ENCODE measurements at regions not wholly inside any gene's neighbourhood (a gene's known extent, or its start where the extent isn't known, plus 50 kb on each side); places are given as distances from the start of the nearest gene placed in this dataset.

DNA sequence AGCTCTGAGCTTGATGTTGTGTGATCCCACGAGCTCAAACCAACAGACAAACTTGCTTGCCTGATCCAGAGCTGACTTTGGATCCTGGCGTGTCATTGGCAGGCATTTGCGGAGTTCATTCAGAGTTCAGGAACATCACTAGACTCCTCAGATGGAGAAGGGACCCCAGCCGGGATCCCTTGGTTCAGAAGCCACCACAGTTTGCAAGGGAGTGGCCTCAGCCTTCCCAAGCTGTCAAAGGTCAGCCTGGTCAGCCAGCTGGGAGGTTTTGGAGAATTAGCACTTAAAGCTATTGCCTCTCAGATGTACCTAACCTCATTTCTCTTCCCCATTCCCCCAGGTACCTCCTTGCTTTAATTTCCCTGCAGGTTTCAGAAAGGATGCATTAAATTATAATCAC is 208.8 kb upstream of the SOX21 start:
- POLR2A ChIA-PET (ENCODE audit: unreplicated experiment), result no interaction called here
- no peaks in the 10 kb centered on the region for H3K9me3 ChIP-seq (ENCODE audit: control insufficient read depth, insufficient read depth, low read length)
- H3K18ac ChIP-seq (ENCODE audit: low read depth, low read length), result no peak overlapping the region
- H3K27ac ChIP-seq (ENCODE audit: insufficient read depth, low read length), result no peak overlapping the region
- no peak overlapping the region for H3K56ac ChIP-seq (ENCODE audit: extremely low read depth, insufficient read depth, low read length)
- no peak overlapping the region for H2BK5ac ChIP-seq (ENCODE audit: low read depth, low read length, poor library complexity, severe bottlenecking)
- no peak for DNase-seq
- no peaks in the 10 kb centered on the region; the same call in 1 of the 2 replicates for H3K27me3 ChIP-seq (ENCODE audit: control insufficient read depth, insufficient read depth, low read length)
- no peaks in the 10 kb centered on the region for H3K36me3 ChIP-seq (ENCODE audit: control insufficient read depth, insufficient read depth, low read length)
- H2BK15ac ChIP-seq (ENCODE audit: low read depth, low read length), result no peak overlapping the region
- 15% methylated on average over 2 of the region's 4 CpGs; no CpG with 5 or more reads in 1 of the 2 experiments for WGBS, 2 experiments (ENCODE audit: extremely low coverage in 2 of 2, insufficient read length in 1 of 2)
- H3K4me2 ChIP-seq (ENCODE audit: low read depth, low read length), result no peak overlapping the region
- H3K9ac ChIP-seq (ENCODE audit: low read depth, low read length), result no peak overlapping the region
- H3K4me1 ChIP-seq (ENCODE audit: control insufficient read depth, insufficient read depth, low read length), result no peaks in the 10 kb centered on the region
- H2BK120ac ChIP-seq (ENCODE audit: low read depth, low read length), result no peak overlapping the region
- no peak overlapping the region for H3K14ac ChIP-seq (replicated peaks; ENCODE audit: low read depth, low read length)
- BruUV-seq (replicated peaks), result no TSS peak
- CTCF ChIA-PET, result no interaction called here
- in situ Hi-C loops (cut with MboI; ENCODE audit: low sequenced_read_pairs) (no loop called here), intact Hi-C loops (cut with micrococcal nuclease) (no loop called here), dilution Hi-C loops (cut with HindIII; ENCODE audit: low sequenced_read_pairs, unreplicated experiment) (no loop called here)
- H2BK20ac ChIP-seq (ENCODE audit: low read depth, low read length), result no peak overlapping the region
- H2AFZ ChIP-seq (replicated peaks; ENCODE audit: low read length, poor library complexity), result no peak overlapping the region
- no peaks in the 10 kb centered on the region for H4K20me1 ChIP-seq (ENCODE audit: insufficient read depth, low read length)
- H3K4me3 ChIP-seq (ENCODE audit: insufficient read depth, low read depth, low read length), result no peak overlapping the region
- no peak for TF ChIP-seq SMC3 (IDR thresholded peaks at IDR 0.05; ENCODE audit: low read depth, low read length)
- TF ChIP-seq POLR2A (IDR thresholded peaks at IDR 0.05; ENCODE audit: low read depth, low read length), result no peak
- no peak for TF ChIP-seq NFE2L2 (IDR thresholded peaks at IDR 0.05; ENCODE audit: low read depth, low read length)
- TF ChIP-seq CEBPB (IDR thresholded peaks at IDR 0.05; ENCODE audit: low read depth, low read length), result no peak
- no peak for TF ChIP-seq CHD1 (IDR thresholded peaks at IDR 0.05; ENCODE audit: low read depth, low read length)
- no peak for TF ChIP-seq FOS (IDR thresholded peaks at IDR 0.05; ENCODE audit: low read depth, low read length)
- TF ChIP-seq MXI1 (IDR thresholded peaks at IDR 0.05; ENCODE audit: borderline replicate concordance, low read depth, low read length), result no peak
- no peak for TF ChIP-seq CTCF (conservative IDR thresholded peaks at IDR 0.05; ENCODE audit: low read depth, low read length)
- TF ChIP-seq MAFK (IDR thresholded peaks at IDR 0.05; ENCODE audit: low read depth, low read length), result no peak
- no peak for TF ChIP-seq MAZ (IDR thresholded peaks at IDR 0.05; ENCODE audit: borderline replicate concordance, low read depth, low read length)
- TF ChIP-seq, protein P1, sequence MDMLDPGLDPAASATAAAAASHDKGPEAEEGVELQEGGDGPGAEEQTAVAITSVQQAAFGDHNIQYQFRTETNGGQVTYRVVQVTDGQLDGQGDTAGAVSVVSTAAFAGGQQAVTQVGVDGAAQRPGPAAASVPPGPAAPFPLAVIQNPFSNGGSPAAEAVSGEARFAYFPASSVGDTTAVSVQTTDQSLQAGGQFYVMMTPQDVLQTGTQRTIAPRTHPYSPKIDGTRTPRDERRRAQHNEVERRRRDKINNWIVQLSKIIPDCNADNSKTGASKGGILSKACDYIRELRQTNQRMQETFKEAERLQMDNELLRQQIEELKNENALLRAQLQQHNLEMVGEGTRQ (IDR thresholded peaks at IDR 0.05; ENCODE audit: low read depth, low read length), result no peak
- no peak for TF ChIP-seq RFX5 (IDR thresholded peaks at IDR 0.05; ENCODE audit: low read depth, low read length)
- TF ChIP-seq, protein P2, sequence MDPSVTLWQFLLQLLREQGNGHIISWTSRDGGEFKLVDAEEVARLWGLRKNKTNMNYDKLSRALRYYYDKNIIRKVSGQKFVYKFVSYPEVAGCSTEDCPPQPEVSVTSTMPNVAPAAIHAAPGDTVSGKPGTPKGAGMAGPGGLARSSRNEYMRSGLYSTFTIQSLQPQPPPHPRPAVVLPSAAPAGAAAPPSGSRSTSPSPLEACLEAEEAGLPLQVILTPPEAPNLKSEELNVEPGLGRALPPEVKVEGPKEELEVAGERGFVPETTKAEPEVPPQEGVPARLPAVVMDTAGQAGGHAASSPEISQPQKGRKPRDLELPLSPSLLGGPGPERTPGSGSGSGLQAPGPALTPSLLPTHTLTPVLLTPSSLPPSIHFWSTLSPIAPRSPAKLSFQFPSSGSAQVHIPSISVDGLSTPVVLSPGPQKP (IDR thresholded peaks at IDR 0.05; ENCODE audit: borderline replicate concordance, low read depth, low read length), result no peak
- TF ChIP-seq RCOR1 (IDR thresholded peaks at IDR 0.05; ENCODE audit: insufficient replicate concordance, low read length), result no peak
- TF ChIP-seq RAD21 (IDR thresholded peaks at IDR 0.05; ENCODE audit: low read length), result no peak
- no peak for TF ChIP-seq BHLHE40 (IDR thresholded peaks at IDR 0.05; ENCODE audit: low read depth, low read length)
- H3K4ac ChIP-seq (ENCODE audit: low read depth, low read length), result no peak overlapping the region
- H3K79me1 ChIP-seq (ENCODE audit: low read depth in 1 of 2, low read length in 2 of 2), result no peaks in the 10 kb centered on the region
- H4K8ac ChIP-seq (ENCODE audit: low read depth in 2 of 2, low read length in 2 of 2), result no peak overlapping the region
- no peak overlapping the region for H4K91ac ChIP-seq (ENCODE audit: insufficient read depth, low read depth, low read length)
- H3K9me1 ChIP-seq (ENCODE audit: insufficient read depth, low read length), result no peaks in the 10 kb centered on the region
- H2AK9ac ChIP-seq (replicated peaks; ENCODE audit: low read depth, low read length, poor library complexity), result no peak overlapping the region
- H3K23ac ChIP-seq (ENCODE audit: low read depth, low read length), result no peak overlapping the region
- no peak overlapping the region for H2AK5ac ChIP-seq (ENCODE audit: low read depth, low read length)
- no peak overlapping the region for H4K5ac ChIP-seq (ENCODE audit: low read depth, low read length)
- ATAC-seq (ENCODE audit: low read depth), result no peak
